Nucleus accumbens (tissue), 56 donors: ENCODE measurements at regions not wholly inside any gene's neighbourhood (a gene's known extent, or its start where the extent isn't known, plus 50 kb on each side); places are given as distances from the start of the nearest gene placed in this dataset.

ENCODE experiments used
- DNase-seq, 56 donors: peaks; one replicate each; lab custom pipeline; 2025; lab: John Stamatoyannopoulos, UW

- peak in 10 of 56 donors; percentile 1 to 19 (median 4) for DNase-seq
Measured at GRCh38 chr15:93895976-93896770, 335.2 kb upstream of the MCTP2 start.

- DNase-seq, result no peak
Measured at GRCh38 chr15:93894438-93895036, 336.8 kb upstream of the MCTP2 start.

GRCh38 chr15:93887151-93887550, 344.2 kb upstream of the MCTP2 start:
- DNase-seq, result no peak

GRCh38 chr15:93882779-93883178, 348.6 kb upstream of the MCTP2 start:
- no peak for DNase-seq

- DNase-seq, result no peak
Measured at GRCh38 chr15:93882141-93882540, 349.2 kb upstream of the MCTP2 start.

- no peak for DNase-seq
Measured at GRCh38 chr15:93881310-93881709, 350.1 kb upstream of the MCTP2 start.

- no peak for DNase-seq
Measured at GRCh38 chr15:93880358-93880757, 351.0 kb upstream of the MCTP2 start.

GRCh38 chr15:93870583-93870982, 360.8 kb upstream of the MCTP2 start:
- DNase-seq, result no peak

GRCh38 chr15:93866948-93867347, 364.4 kb upstream of the MCTP2 start:
- no peak for DNase-seq

GRCh38 chr15:93866476-93866875, 364.9 kb upstream of the MCTP2 start:
- DNase-seq, result no peak

- no peak for DNase-seq
Measured at GRCh38 chr15:93865586-93865985, 365.8 kb upstream of the MCTP2 start.

GRCh38 chr15:93862791-93863190, 368.6 kb upstream of the MCTP2 start:
- DNase-seq, result peak in 4 of 56 donors; percentile 1 to 9 (median 1)

GRCh38 chr15:93861956-93862741, 369.2 kb upstream of the MCTP2 start:
- DNase-seq, result peak in 3 of 56 donors; percentile 2 to 7 (median 2)

GRCh38 chr15:93861413-93861812, 369.9 kb upstream of the MCTP2 start:
- peak in 1 of 56 donors; percentile 0 for DNase-seq

GRCh38 chr15:93860701-93861100, 370.7 kb upstream of the MCTP2 start:
- no peak for DNase-seq

- DNase-seq, result no peak
Measured at GRCh38 chr15:93859176-93859575, 372.2 kb upstream of the MCTP2 start.

- no peak for DNase-seq
Measured at GRCh38 chr15:93855181-93855826, 376.1 kb upstream of the MCTP2 start.

GRCh38 chr15:93854088-93854487, 377.3 kb upstream of the MCTP2 start:
- no peak for DNase-seq

- DNase-seq, result no peak
Measured at GRCh38 chr15:93852761-93853160, 378.6 kb upstream of the MCTP2 start.

GRCh38 chr15:93848490-93848889, 382.9 kb upstream of the MCTP2 start:
- no peak for DNase-seq

GRCh38 chr15:93848076-93848475, 383.3 kb upstream of the MCTP2 start:
- no peak for DNase-seq
